HS-27A (cell line): ENCODE measurements at regions not wholly inside any gene's neighbourhood (a gene's known extent, or its start where the extent isn't known, plus 50 kb on each side); places are given as distances from the start of the nearest gene placed in this dataset.

Experiments
- DNase-seq: peaks from one replicate; pipeline ENCODE4 v3.0.0-alpha.2; 2012; ENCODE audit warnings: low read depth, missing footprints

- DNase-seq, result no peak
Observed at GRCh38 chr2:236317938-236318396, 53.8 kb upstream of the ASB18 start.

GRCh38 chr2:236318401-236318800, 54.2 kb upstream of the ASB18 start:
- no peak for DNase-seq

GRCh38 chr2:236319036-236319435, 54.8 kb upstream of the ASB18 start:
- no peak for DNase-seq

GRCh38 chr2:236321415-236321814, 57.2 kb upstream of the ASB18 start:
- DNase-seq, result no peak

- DNase-seq, result no peak
Observed at GRCh38 chr2:236333417-236334121, 69.4 kb upstream of the ASB18 start.

GRCh38 chr2:236334122-236334876, 70.1 kb upstream of the ASB18 start:
- no peak for DNase-seq

- no peak for DNase-seq
Observed at GRCh38 chr2:236335696-236336574, 71.7 kb upstream of the ASB18 start.

GRCh38 chr2:236336575-236337464, 72.6 kb upstream of the ASB18 start:
- no peak for DNase-seq

GRCh38 chr2:236337465-236338325, 73.5 kb upstream of the ASB18 start:
- no peak for DNase-seq

- DNase-seq, result no peak
Observed at GRCh38 chr2:236338495-236339184, 74.4 kb upstream of the ASB18 start.

GRCh38 chr2:236340251-236340650, 76.0 kb upstream of the ASB18 start:
- DNase-seq, result no peak

GRCh38 chr2:236341067-236341466, 76.9 kb upstream of the ASB18 start:
- DNase-seq, result no peak

- DNase-seq, result no peak
Observed at GRCh38 chr2:236341721-236342120, 77.5 kb upstream of the ASB18 start.

GRCh38 chr2:236342507-236342906, 78.3 kb upstream of the ASB18 start:
- no peak for DNase-seq

- no peak for DNase-seq
Observed at GRCh38 chr2:236342951-236343350, 78.7 kb upstream of the ASB18 start.

GRCh38 chr2:236343400-236344161, 79.4 kb upstream of the ASB18 start:
- DNase-seq, result peak; percentile 15

GRCh38 chr2:236344446-236344845, 80.2 kb upstream of the ASB18 start:
- no peak for DNase-seq

- no peak for DNase-seq
Observed at GRCh38 chr2:236345081-236345714, 81.0 kb upstream of the ASB18 start.

GRCh38 chr2:236346366-236346765, 82.2 kb upstream of the ASB18 start:
- no peak for DNase-seq
